ENCODE measurements at regions not wholly inside any gene's neighbourhood (a gene's known extent, or its start where the extent isn't known, plus 50 kb on each side); places are given as distances from the start of the nearest gene placed in this dataset.

DNA sequence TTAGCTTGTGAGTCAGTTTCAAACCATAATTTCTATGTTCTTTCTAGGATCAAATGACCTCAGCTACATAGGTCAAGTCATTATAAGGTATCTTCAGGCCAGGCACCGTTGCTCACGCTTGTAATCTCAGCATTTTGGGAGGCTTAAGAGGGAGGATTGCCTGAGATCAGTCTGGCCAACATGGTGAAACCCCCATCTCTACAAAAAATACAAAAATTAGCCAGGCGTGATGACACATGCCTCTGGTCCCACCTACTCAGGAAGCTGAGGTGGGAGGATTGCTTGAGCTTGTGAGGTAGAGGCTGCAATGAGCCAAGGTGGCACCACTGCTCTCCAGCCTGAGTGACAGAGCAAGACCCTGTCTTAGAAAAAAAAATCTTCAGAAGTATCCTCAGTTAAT lies 362.3 kb downstream of the GATA3 start:
- TF ChIP-seq SNAI2 (CRISPR knock-in tag; IDR thresholded peaks at IDR 0.05) (no peak), ZC3H10 (CRISPR knock-in tag; IDR thresholded peaks at IDR 0.05) (no peak), ZFP30 (CRISPR knock-in tag; IDR thresholded peaks at IDR 0.05) (no peak), CSDC2 (CRISPR knock-in tag; IDR thresholded peaks at IDR 0.05) (no peak), TCF4 (CRISPR knock-in tag; IDR thresholded peaks at IDR 0.05; ENCODE audit: borderline replicate concordance) (no peak), GLIS3 (CRISPR knock-in tag; IDR thresholded peaks at IDR 0.05) (no peak), CREB5 (CRISPR knock-in tag; IDR thresholded peaks at IDR 0.05; ENCODE audit: low read depth) (no peak)
